GM10248 (cell line): ENCODE measurements at regions not wholly inside any gene's neighbourhood (a gene's known extent, or its start where the extent isn't known, plus 50 kb on each side); places are given as distances from the start of the nearest gene placed in this dataset.

Experiments
- CTCF ChIA-PET: fragments of 300-600 bp; sonication (Branson Sonifier 250); formaldehyde crosslinking; extraction: SDS; loops from one replicate; lab custom pipeline; 2021; ENCODE audit warnings: antibody characterized with exemption; lab: Yijun Ruan, JAX
- POLR2A ChIA-PET: fragments of 350-650 bp; sonication (Branson Sonifier 250); formaldehyde crosslinking; extraction: SDS; loops from one replicate; lab custom pipeline; 2020; ENCODE audit warnings: antibody characterized with exemption; lab: Yijun Ruan, JAX
- DNase-seq: peaks from one replicate; pipeline ENCODE4 v3.0.0; 2012; ENCODE audit errors: extremely low spot score
- TF ChIP-seq, protein P1 (sequence below): IDR thresholded peaks from 2 replicates; pipeline ENCODE4 v1.5.1; 2012; ENCODE audit warnings: mild to moderate bottlenecking, low read depth; ENCODE audit errors: extremely low read depth, missing control alignments, control extremely low read depth

DNA sequence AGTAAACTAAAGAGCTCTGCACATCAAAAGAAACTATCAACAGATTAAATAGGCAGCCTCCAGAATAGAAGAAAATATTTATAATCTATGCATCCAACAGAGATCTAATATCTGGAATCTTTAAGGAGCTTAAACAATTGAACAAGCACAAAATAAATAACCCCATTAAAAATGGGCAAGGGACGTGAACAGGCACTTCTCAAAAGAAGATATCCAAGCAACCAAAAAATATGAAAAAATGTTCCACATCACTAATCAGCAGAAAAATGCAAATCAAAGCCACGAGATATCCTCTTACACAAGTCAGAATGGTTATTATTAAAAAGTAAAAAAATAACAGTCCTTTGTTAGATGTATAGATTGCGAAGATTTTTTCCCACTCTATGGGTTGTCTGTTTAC is 109.1 kb upstream of the TRPC7 start:
- DNase-seq: no peak
- POLR2A ChIA-PET: no interaction called here
- TF ChIP-seq, protein P1, sequence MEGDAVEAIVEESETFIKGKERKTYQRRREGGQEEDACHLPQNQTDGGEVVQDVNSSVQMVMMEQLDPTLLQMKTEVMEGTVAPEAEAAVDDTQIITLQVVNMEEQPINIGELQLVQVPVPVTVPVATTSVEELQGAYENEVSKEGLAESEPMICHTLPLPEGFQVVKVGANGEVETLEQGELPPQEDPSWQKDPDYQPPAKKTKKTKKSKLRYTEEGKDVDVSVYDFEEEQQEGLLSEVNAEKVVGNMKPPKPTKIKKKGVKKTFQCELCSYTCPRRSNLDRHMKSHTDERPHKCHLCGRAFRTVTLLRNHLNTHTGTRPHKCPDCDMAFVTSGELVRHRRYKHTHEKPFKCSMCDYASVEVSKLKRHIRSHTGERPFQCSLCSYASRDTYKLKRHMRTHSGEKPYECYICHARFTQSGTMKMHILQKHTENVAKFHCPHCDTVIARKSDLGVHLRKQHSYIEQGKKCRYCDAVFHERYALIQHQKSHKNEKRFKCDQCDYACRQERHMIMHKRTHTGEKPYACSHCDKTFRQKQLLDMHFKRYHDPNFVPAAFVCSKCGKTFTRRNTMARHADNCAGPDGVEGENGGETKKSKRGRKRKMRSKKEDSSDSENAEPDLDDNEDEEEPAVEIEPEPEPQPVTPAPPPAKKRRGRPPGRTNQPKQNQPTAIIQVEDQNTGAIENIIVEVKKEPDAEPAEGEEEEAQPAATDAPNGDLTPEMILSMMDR: no peak
- CTCF ChIA-PET: no interaction called here

DNA sequence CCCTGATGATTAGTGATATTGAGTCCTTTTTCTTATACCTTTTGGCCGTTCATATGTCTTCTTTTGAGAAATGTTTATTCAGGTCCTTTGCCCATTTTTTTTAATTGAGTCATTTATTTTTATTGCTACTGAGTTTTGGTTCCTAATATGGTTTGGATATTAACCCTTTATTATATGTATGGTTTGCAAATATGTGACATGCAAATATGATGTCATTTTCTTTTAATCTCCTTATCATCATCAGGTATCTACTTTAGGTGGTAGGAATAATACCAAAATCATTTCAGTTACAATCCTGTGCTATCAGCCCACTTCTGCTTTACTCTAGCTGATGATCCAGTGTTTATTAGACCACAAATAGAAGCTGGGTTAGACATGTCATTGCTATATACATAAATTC is 102.3 kb upstream of the TRPC7 start:
- POLR2A ChIA-PET: no interaction called here
- CTCF ChIA-PET: no interaction called here
- TF ChIP-seq, protein P1: no peak
- DNase-seq: no peak

DNA sequence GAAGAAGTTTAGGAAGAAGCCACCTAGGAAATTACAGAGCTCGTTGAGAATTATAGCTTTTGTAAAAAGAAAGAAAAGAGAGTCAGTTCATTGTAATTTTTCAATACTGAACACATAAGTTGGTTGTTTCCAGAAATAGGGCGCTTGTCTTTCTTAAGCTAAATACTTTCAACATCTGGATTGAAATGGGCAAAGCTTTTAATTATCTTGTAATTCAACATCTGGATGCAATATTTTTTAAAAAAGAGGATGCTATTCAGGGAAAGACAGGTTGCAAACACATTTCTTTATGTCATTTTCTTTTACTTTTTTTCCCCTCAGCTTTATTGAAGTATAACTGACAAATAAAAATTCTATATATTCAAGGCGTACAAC is 100.7 kb upstream of the TRPC7 start:
- TF ChIP-seq, protein P1: no peak
- POLR2A ChIA-PET: no interaction called here
- CTCF ChIA-PET: no interaction called here
- no peak for DNase-seq

DNA sequence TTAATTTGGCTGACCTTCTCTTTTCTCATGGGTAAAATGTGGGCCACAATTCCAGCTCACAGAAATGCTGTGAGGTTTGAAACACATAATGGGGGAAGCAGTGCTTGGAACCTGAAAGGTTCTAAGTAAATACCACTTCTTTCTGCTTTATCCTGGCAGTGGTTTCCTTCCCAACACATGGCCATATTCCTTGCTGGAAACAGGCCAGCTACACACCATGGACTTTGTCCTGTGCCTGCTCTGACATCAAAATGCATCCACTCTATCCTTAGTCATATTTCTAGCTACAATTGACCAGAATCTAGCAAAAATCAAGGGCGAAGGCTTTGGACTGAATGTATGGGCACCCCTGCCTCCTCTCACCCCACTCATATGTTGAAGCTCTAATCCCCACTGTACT is 93.1 kb upstream of the TRPC7 start:
- DNase-seq: no peak
- TF ChIP-seq, protein P1: no peak
- CTCF ChIA-PET: no interaction called here
- POLR2A ChIA-PET: no interaction called here

DNA sequence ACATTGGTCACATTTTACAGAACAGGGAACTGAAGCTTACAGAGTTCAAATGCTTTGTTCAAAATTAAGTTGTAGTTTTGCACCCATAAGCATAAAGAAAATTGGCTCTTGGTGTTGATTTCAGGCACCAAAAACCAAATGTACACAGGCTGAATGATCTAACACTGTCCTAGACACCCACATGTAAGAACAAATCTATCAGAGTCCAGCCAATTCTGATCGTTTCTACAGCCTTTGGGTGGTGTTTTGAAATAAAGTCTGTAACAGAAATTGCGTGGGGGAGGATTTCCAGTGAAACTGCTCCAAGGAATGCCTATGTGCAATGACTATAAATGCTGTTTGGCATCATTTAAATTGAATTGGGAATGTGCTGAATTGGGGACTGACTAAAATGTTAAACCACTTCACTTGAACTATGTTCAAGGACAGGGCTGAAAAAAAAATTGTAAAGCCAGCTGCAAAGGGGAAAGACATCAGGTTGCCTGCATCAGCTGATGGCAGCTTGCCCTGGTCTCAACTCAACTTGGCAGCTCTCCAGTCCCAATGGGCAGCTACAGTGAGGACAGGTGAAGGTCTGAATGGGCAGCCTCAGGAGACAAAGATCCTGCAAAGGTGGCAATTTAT is 92.2 kb upstream of the TRPC7 start:
- ChIA-PET POLR2A (no interaction called here), CTCF (no interaction called here)
- no peak for DNase-seq

DNA sequence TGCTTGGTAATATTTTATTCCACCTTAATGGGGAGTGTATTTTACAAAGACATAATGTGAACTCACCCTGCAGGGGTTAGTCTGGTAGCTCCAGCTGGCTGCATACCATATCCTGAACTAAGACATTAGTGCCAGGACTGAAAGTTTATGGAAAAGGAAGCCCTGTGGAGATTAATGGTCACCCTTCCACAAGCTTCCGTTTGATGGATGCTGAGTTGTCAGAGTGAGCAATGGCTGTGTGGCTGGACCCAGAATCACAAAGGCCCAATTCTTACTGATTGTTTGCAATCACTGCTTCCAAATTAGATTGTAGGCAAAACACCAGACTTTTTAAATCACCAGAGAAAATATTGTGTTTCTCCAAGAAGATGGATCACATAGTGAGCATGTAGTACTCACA is 90.1 kb upstream of the TRPC7 start:
- TF ChIP-seq, protein P1: no peak
- CTCF ChIA-PET: no interaction called here
- POLR2A ChIA-PET: no interaction called here
- no peak for DNase-seq

More for the DNA sequence above, 92.2 kb upstream of the TRPC7 start:
- TF ChIP-seq, protein P1: no peak
